GM12878 (cell line): ENCODE measurements at regions not wholly inside any gene's neighbourhood (a gene's known extent, or its start where the extent isn't known, plus 50 kb on each side); places are given as distances from the start of the nearest gene placed in this dataset.

Source experiments
- BACH1 ChIP-seq: fragments of 450-650 bp; IDR thresholded peaks from 2 replicates; pipeline ENCODE4 v1.6.1; 2017; ENCODE audit warnings: mild to moderate bottlenecking, borderline replicate concordance
- CHD4 ChIP-seq: fragments of 200-600 bp; sonication (generic); IDR thresholded peaks from 2 replicates; pipeline ENCODE4 v1.6.1; 2016; ENCODE audit warnings: mild to moderate bottlenecking
- NFYA ChIP-seq: IDR thresholded peaks from 2 replicates; pipeline ENCODE4 v1.6.1; 2011; ENCODE audit warnings: low read depth, mild to moderate bottlenecking, low read length, improper control_type of control experiment, borderline replicate concordance
- PRDM15 ChIP-seq: fragments of 450-650 bp; formaldehyde crosslinking; IDR thresholded peaks from 2 replicates; pipeline ENCODE4 v1.4.0; 2020; ENCODE audit warnings: mild to moderate bottlenecking, moderate library complexity
- SIX5 ChIP-seq: IDR thresholded peaks from 2 replicates; pipeline ENCODE4 v1.6.1; 2011; ENCODE audit warnings: mild to moderate bottlenecking, low read depth, low read length, moderate library complexity; ENCODE audit not compliant: severe bottlenecking
- SREBF2 ChIP-seq: IDR thresholded peaks from 2 replicates; pipeline ENCODE4 v1.6.1; 2012; ENCODE audit warnings: mild to moderate bottlenecking, low read length
- YY1 ChIP-seq: IDR thresholded peaks from 2 replicates; pipeline ENCODE4 v1.6.1; 2011; ENCODE audit warnings: low read depth, mild to moderate bottlenecking, low read length
- ZNF622 ChIP-seq: fragments of 450-650 bp; IDR thresholded peaks from 2 replicates; pipeline ENCODE4 v1.6.1; 2017; ENCODE audit warnings: mild to moderate bottlenecking, inconsistent platforms
- ZSCAN29 ChIP-seq: fragments of 450-650 bp; IDR thresholded peaks from 2 replicates; pipeline ENCODE4 v1.6.1; 2017; ENCODE audit warnings: mild to moderate bottlenecking, moderate library complexity
- TF ChIP-seq, protein P1 (sequence below): IDR thresholded peaks from 2 replicates; pipeline ENCODE4 v1.6.1; 2011; ENCODE audit warnings: borderline replicate concordance, low read depth, mild to moderate bottlenecking, moderate library complexity, low read length; ENCODE audit not compliant: insufficient read depth, poor library complexity, severe bottlenecking
- TF ChIP-seq, protein P2 (sequence below): fragments of 450-650 bp; IDR thresholded peaks from 2 replicates; pipeline ENCODE4 v1.6.1; 2017; ENCODE audit warnings: mild to moderate bottlenecking, moderate library complexity

DNA sequence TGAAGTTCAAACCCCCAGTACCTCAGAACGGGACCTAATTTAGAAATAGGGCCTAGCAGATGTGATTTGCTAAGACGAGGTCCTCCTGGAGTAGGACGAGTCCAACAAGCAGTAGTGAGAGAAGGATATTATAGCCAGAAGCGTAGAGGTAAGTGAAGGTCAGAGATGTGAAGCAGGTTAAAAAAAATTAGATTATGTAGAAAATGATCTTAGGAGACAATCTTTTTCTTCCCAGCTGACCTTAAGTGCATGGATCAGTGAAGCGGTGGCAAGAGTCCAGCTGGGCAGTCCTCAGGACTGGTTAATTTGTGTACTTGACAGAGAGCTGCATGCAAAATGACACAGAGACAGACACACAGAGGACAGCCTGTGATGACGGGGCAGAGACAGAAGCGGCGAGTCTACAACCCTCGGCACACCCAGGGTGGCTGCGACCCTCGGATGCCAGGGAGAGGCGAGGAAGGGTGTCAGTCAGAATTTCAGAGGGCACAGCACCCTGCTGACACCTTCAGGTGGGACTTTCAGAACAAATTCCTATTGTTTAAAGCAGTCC, 131.4 kb upstream of the IRX4 start (continued):
- TF ChIP-seq, protein P1, sequence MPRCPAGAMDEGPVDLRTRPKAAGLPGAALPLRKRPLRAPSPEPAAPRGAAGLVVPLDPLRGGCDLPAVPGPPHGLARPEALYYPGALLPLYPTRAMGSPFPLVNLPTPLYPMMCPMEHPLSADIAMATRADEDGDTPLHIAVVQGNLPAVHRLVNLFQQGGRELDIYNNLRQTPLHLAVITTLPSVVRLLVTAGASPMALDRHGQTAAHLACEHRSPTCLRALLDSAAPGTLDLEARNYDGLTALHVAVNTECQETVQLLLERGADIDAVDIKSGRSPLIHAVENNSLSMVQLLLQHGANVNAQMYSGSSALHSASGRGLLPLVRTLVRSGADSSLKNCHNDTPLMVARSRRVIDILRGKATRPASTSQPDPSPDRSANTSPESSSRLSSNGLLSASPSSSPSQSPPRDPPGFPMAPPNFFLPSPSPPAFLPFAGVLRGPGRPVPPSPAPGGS, result no peak
- TF ChIP-seq BACH1 (no peak), SREBF2 (no peak), ZSCAN29 (no peak), ZNF622 (no peak), CHD4 (no peak), NFYA (no peak), YY1 (no peak), PRDM15 (no peak), SIX5 (no peak)
- TF ChIP-seq, protein P2, sequence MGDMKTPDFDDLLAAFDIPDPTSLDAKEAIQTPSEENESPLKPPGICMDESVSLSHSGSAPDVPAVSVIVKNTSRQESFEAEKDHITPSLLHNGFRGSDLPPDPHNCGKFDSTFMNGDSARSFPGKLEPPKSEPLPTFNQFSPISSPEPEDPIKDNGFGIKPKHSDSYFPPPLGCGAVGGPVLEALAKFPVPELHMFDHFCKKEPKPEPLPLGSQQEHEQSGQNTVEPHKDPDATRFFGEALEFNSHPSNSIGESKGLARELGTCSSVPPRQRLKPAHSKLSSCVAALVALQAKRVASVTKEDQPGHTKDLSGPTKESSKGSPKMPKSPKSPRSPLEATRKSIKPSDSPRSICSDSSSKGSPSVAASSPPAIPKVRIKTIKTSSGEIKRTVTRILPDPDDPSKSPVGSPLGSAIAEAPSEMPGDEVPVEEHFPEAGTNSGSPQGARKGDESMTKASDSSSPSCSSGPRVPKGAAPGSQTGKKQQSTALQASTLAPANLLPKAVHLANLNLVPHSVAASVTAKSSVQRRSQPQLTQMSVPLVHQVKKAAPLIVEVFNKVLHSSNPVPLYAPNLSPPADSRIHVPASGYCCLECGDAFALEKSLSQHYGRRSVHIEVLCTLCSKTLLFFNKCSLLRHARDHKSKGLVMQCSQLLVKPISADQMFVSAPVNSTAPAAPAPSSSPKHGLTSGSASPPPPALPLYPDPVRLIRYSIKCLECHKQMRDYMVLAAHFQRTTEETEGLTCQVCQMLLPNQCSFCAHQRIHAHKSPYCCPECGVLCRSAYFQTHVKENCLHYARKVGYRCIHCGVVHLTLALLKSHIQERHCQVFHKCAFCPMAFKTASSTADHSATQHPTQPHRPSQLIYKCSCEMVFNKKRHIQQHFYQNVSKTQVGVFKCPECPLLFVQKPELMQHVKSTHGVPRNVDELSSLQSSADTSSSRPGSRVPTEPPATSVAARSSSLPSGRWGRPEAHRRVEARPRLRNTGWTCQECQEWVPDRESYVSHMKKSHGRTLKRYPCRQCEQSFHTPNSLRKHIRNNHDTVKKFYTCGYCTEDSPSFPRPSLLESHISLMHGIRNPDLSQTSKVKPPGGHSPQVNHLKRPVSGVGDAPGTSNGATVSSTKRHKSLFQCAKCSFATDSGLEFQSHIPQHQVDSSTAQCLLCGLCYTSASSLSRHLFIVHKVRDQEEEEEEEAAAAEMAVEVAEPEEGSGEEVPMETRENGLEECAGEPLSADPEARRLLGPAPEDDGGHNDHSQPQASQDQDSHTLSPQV, result no peak
- TF ChIP-seq, all 136 proteins: peak for 0
